HUES6 (cell line): ENCODE measurements at regions not wholly inside any gene's neighbourhood (a gene's known extent, or its start where the extent isn't known, plus 50 kb on each side); places are given as distances from the start of the nearest gene placed in this dataset.

Source experiments
- H3K27ac ChIP-seq: 2 replicates; pipeline ENCODE4 v1.7.0; 2013; ENCODE audit warnings: low read depth, mild to moderate bottlenecking, low read length, inconsistent platforms
- H3K27me3 ChIP-seq: 2 replicates; pipeline ENCODE4 v1.6.1; 2013; ENCODE audit warnings: low read length; ENCODE audit not compliant: control insufficient read depth, insufficient read depth
- H3K36me3 ChIP-seq: 2 replicates; pipeline ENCODE4 v1.6.1; 2013; ENCODE audit warnings: low read length; ENCODE audit not compliant: control insufficient read depth, insufficient read depth
- H3K4me1 ChIP-seq: 2 replicates; pipeline ENCODE4 v1.6.1; 2013; ENCODE audit warnings: low read length; ENCODE audit not compliant: control insufficient read depth, insufficient read depth
- H3K4me3 ChIP-seq: 2 replicates; pipeline ENCODE4 v1.5.1; 2013; ENCODE audit warnings: low read depth, low read length
- H3K9ac ChIP-seq: one replicate; pipeline ENCODE4 v1.6.1; 2013; ENCODE audit warnings: mild to moderate bottlenecking, low read length
- H3K9me3 ChIP-seq: 2 replicates; pipeline ENCODE4 v1.6.1; 2013; ENCODE audit warnings: low read depth, low read length; ENCODE audit not compliant: control insufficient read depth, insufficient read depth

DNA sequence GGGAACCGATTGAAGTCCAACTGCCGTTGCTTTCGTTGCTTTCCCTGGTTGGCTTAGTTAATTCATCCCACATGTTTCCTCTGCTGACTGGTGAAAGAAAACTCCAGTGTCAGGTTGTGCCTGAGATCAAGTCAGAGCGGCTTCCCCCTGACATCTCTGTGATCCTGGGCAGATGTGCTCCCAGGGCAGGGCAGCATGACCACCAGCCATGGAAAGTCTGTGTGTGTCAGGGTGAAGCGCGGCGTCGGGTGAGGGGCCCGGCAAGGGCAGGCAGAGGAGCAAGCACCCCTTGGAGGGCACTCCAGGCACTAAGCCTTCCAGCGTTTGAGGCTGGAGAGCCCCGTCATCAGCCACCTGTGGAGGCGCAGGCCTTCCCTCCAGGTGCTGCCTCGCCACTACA lies 54.5 kb upstream of the IGF1 start:
- no peaks in the 10 kb centered on the region for H3K27me3 ChIP-seq
- no peak overlapping the region for H3K9ac ChIP-seq
- no peak overlapping the region for H3K4me3 ChIP-seq
- no peaks in the 10 kb centered on the region for H3K9me3 ChIP-seq
- no peaks in the 10 kb centered on the region for H3K36me3 ChIP-seq
- H3K27ac ChIP-seq: no peak overlapping the region
- peaks cover 9% of the 10 kb centered on the region for H3K4me1 ChIP-seq

DNA sequence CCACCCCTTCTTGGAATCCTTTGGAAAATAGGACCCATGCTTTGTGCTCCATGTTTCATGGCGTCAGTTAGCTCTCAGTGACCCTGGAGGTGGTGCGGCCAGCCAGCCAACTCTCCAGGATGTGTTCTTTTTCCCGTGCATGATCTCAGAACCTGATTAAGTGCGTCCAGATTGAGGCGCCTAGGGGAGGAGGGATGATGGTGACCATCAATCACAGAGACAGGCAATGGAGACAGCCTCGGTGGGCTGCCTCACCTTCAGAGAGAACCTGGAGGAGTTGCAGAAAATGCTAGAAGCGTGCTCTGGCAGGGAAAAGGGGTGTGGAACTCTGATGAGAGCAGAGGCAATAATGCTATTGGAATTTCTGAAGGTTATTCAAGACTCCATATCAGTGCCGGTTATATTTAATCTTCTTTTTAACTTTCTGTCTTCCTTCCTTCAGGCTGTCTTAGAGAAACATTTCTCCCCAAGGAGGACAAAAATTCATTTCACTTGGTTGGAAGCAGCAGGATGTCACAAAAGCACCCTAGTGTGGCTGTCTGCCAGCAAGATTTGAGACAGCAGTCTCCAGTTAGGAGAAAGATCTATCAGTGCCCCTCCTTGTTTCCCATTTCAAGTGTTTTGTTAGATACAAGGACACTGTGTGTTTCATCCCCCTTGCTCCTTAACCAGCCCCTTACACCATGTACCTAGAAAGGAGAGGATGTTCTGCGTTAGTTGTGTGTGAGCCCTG lies 53.3 kb upstream of the IGF1 start:
- no peak overlapping the region for H3K27ac ChIP-seq
- no peak overlapping the region for H3K4me3 ChIP-seq
- H3K9me3 ChIP-seq: no peaks in the 10 kb centered on the region
- H3K36me3 ChIP-seq: no peaks in the 10 kb centered on the region
- no peak overlapping the region for H3K9ac ChIP-seq
- H3K27me3 ChIP-seq: no peaks in the 10 kb centered on the region
- H3K4me1 ChIP-seq: peaks cover 6% of the 10 kb centered on the region
